ENCODE measurements at regions not wholly inside any gene's neighbourhood (a gene's known extent, or its start where the extent isn't known, plus 50 kb on each side); places are given as distances from the start of the nearest gene placed in this dataset.

DNA sequence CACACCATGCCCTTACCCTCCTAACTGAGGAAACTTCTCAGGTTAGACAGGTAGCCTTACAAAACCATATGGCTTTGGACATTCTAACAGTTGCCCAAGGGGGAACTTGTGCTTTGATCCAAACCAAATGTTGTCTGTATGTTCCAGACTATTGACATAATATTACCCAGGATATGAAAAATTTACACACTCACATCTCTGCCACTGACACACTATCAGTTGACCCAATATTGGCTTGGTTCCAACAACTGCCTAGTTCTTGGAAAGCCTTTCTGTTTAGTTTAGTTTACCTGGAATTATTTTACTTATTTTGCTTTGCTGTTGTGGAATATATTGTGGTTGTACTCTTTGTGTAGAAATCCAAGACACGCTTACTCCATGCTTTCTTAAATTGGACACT lies 178.4 kb downstream of the RNF152 start:
- Histone ChIP-seq H3K9ac (ENCODE audit: insufficient read depth in 1 of 2, low read depth in 2 of 2, low read length in 2 of 2) (no peak overlapping the region), H2AFZ (ENCODE audit: low read depth, low read length) (no peak overlapping the region), H3K4me3 (no peak overlapping the region), H3K36me3 (ENCODE audit: control insufficient read depth, insufficient read depth, low read length) (no peaks in the 10 kb centered on the region), H3K9me1 (ENCODE audit: control insufficient read depth, insufficient read depth, low read length) (no peaks in the 10 kb centered on the region), H3K27me3 (ENCODE audit: control insufficient read depth in 2 of 2, insufficient read depth in 2 of 2, low read length in 2 of 2) (no peaks in the 10 kb centered on the region), H3K9me3 (replicated peaks; ENCODE audit: control insufficient read depth, insufficient read depth, low read depth, low read length) (no peaks in the 10 kb centered on the region), H4K20me1 (replicated peaks; ENCODE audit: control insufficient read depth, insufficient read depth, low read length) (no peaks in the 10 kb centered on the region), H3K79me2 (ENCODE audit: control insufficient read depth, insufficient read depth, low read length) (no peaks in the 10 kb centered on the region), H3K4me2 (ENCODE audit: insufficient read depth, low read length) (no peak overlapping the region), H3K27ac (ENCODE audit: extremely low read depth, low read depth, low read length) (no peak overlapping the region), H3K4me1 (replicated peaks in 1 of 2; ENCODE audit: control insufficient read depth in 2 of 2, insufficient read depth in 2 of 2, low read length in 2 of 2) (no peaks in the 10 kb centered on the region)
- ATAC-seq (no peak), DNase-seq (ENCODE audit: extremely low read depth in 1 of 4, low spot score in 3 of 4) (no peak), FAIRE-seq (no peak)
- ChIA-PET CTCF (ENCODE audit: low intra/inter-chr PET ratio) (no interaction called here), POLR2A (no interaction called here)
- no TSS peak for BruUV-seq (replicated peaks)
- TF ChIP-seq, protein P1, sequence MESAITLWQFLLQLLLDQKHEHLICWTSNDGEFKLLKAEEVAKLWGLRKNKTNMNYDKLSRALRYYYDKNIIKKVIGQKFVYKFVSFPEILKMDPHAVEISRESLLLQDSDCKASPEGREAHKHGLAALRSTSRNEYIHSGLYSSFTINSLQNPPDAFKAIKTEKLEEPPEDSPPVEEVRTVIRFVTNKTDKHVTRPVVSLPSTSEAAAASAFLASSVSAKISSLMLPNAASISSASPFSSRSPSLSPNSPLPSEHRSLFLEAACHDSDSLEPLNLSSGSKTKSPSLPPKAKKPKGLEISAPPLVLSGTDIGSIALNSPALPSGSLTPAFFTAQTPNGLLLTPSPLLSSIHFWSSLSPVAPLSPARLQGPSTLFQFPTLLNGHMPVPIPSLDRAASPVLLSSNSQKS (CRISPR knock-in tag; IDR thresholded peaks at IDR 0.05), result no peak
- TF ChIP-seq CBFB (CRISPR knock-in tag; IDR thresholded peaks at IDR 0.05), result no peak
- TF ChIP-seq NFIC (IDR thresholded peaks at IDR 0.05), result peak; percentile 60
- TF ChIP-seq ZNF23 (CRISPR knock-in tag; IDR thresholded peaks at IDR 0.05), result no peak
- no peak for TF ChIP-seq BACH1 (tag; IDR thresholded peaks at IDR 0.05)
- TF ChIP-seq ARID1B (IDR thresholded peaks at IDR 0.05), result no peak
- no peak for TF ChIP-seq ZNF77 (CRISPR knock-in tag; IDR thresholded peaks at IDR 0.05)
- in situ Hi-C loops (cut with MboI) (no loop called here), intact Hi-C loops (cut with micrococcal nuclease) (no loop called here)
- WGBS (ENCODE audit: insufficient coverage, low coverage, missing lambda C conversion rate), result 0% methylated on average over 1 of the region's 1 CpG

DNA sequence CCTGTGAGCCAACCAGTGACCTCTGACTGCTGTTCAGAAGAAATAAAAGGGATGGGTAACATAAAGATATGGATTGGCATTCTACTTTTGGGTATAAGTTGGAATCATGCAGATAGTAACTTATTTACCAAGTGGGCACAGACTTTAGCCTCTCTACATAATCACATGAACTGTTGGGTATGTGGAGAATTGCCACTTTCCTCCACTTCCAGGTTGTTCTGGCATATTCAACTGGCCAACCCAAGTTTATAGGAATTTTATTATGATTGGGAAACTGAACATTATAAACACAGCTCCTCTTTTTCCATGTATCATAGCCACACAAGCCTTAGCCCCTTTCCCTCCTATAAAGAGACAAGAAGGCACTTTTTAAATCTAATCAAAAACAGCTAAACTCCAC lies 179.3 kb downstream of the RNF152 start:
- intact Hi-C loops (cut with micrococcal nuclease), result no loop called here
- ChIA-PET POLR2A (no interaction called here), CTCF (ENCODE audit: low intra/inter-chr PET ratio) (no interaction called here)
- Histone ChIP-seq H3K4me3 (no peak overlapping the region), H3K79me2 (ENCODE audit: control insufficient read depth, insufficient read depth, low read length) (no peaks in the 10 kb centered on the region), H3K9me3 (replicated peaks; ENCODE audit: control insufficient read depth, insufficient read depth, low read depth, low read length) (no peaks in the 10 kb centered on the region), H2AFZ (ENCODE audit: low read depth, low read length) (no peak overlapping the region), H4K20me1 (replicated peaks; ENCODE audit: control insufficient read depth, insufficient read depth, low read length) (no peaks in the 10 kb centered on the region), H3K9me1 (ENCODE audit: control insufficient read depth, insufficient read depth, low read length) (no peaks in the 10 kb centered on the region), H3K9ac (ENCODE audit: insufficient read depth in 1 of 2, low read depth in 2 of 2, low read length in 2 of 2) (no peak overlapping the region), H3K36me3 (ENCODE audit: control insufficient read depth, insufficient read depth, low read length) (no peaks in the 10 kb centered on the region), H3K4me2 (ENCODE audit: insufficient read depth, low read length) (no peak overlapping the region), H3K4me1 (replicated peaks in 1 of 2; ENCODE audit: control insufficient read depth in 2 of 2, insufficient read depth in 2 of 2, low read length in 2 of 2) (no peaks in the 10 kb centered on the region), H3K27ac (ENCODE audit: extremely low read depth, low read depth, low read length) (no peak overlapping the region), H3K27me3 (ENCODE audit: control insufficient read depth in 2 of 2, insufficient read depth in 2 of 2, low read length in 2 of 2) (no peaks in the 10 kb centered on the region)
- in situ Hi-C loops (cut with MboI), result no loop called here
- ATAC-seq, result no peak
- no peak for FAIRE-seq
- no peak for DNase-seq (ENCODE audit: extremely low read depth in 1 of 4, low spot score in 3 of 4)
- no TSS peak for BruUV-seq (replicated peaks)
- TF ChIP-seq, protein P2, sequence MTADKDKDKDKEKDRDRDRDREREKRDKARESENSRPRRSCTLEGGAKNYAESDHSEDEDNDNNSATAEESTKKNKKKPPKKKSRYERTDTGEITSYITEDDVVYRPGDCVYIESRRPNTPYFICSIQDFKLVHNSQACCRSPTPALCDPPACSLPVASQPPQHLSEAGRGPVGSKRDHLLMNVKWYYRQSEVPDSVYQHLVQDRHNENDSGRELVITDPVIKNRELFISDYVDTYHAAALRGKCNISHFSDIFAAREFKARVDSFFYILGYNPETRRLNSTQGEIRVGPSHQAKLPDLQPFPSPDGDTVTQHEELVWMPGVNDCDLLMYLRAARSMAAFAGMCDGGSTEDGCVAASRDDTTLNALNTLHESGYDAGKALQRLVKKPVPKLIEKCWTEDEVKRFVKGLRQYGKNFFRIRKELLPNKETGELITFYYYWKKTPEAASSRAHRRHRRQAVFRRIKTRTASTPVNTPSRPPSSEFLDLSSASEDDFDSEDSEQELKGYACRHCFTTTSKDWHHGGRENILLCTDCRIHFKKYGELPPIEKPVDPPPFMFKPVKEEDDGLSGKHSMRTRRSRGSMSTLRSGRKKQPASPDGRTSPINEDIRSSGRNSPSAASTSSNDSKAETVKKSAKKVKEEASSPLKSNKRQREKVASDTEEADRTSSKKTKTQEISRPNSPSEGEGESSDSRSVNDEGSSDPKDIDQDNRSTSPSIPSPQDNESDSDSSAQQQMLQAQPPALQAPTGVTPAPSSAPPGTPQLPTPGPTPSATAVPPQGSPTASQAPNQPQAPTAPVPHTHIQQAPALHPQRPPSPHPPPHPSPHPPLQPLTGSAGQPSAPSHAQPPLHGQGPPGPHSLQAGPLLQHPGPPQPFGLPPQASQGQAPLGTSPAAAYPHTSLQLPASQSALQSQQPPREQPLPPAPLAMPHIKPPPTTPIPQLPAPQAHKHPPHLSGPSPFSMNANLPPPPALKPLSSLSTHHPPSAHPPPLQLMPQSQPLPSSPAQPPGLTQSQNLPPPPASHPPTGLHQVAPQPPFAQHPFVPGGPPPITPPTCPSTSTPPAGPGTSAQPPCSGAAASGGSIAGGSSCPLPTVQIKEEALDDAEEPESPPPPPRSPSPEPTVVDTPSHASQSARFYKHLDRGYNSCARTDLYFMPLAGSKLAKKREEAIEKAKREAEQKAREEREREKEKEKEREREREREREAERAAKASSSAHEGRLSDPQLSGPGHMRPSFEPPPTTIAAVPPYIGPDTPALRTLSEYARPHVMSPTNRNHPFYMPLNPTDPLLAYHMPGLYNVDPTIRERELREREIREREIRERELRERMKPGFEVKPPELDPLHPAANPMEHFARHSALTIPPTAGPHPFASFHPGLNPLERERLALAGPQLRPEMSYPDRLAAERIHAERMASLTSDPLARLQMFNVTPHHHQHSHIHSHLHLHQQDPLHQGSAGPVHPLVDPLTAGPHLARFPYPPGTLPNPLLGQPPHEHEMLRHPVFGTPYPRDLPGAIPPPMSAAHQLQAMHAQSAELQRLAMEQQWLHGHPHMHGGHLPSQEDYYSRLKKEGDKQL (CRISPR knock-in tag; IDR thresholded peaks at IDR 0.05; ENCODE audit: borderline replicate concordance), result no peak
- TF ChIP-seq ETS2 (tag; IDR thresholded peaks at IDR 0.05; ENCODE audit: borderline replicate concordance, poor library complexity, severe bottlenecking) (no peak), XRCC3 (IDR thresholded peaks at IDR 0.05) (no peak), SMAD4 (CRISPR knock-in tag; conservative IDR thresholded peaks at IDR 0.05) (no peak), RBM39 (optimal IDR thresholded peaks at IDR 0.05; ENCODE audit: low read depth, low read length) (no peak), ZNF695 (CRISPR knock-in tag; IDR thresholded peaks at IDR 0.05) (no peak)

All from K562 (cell line).